ENCODE measurements at regions not wholly inside any gene's neighbourhood (a gene's known extent, or its start where the extent isn't known, plus 50 kb on each side); places are given as distances from the start of the nearest gene placed in this dataset.

GRCh38 chr15:81531109-81531592 lies 157.1 kb upstream of the TMC3 start:
- no peak for TF ChIP-seq CTCF (IDR thresholded peaks at IDR 0.05; ENCODE audit: poor library complexity)
- TF ChIP-seq EZH2 (IDR thresholded peaks at IDR 0.05; ENCODE audit: borderline replicate concordance), result no peak

Measured in hepatocyte (in vitro differentiated cells).